ENCODE measurements at regions not wholly inside any gene's neighbourhood (a gene's known extent, or its start where the extent isn't known, plus 50 kb on each side); places are given as distances from the start of the nearest gene placed in this dataset.
"Not testable (repeated sequence)": the region's sequence is repeated elsewhere in the genome, so short reads cannot be mapped to it uniquely, and the experiment has no call there.

DNA sequence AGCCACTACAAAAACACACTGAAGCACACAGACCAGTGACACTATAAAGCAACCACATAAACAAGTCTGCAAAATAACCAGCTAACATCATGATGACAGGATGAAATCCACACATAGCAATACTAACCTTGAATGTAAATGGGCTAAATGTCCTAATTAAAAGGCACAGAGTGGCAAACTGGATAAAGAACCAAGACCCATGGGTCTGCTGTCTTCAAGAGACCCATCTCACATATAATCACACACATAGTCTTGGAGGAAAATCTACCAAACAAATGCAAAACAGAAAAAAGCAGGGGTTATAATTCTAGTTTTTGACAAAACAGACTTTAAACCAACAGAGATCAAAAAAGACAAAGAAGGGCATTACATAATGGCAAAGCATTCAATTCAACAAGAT, 144.4 kb downstream of the GASK1B start:
- TF ChIP-seq, protein P1, sequence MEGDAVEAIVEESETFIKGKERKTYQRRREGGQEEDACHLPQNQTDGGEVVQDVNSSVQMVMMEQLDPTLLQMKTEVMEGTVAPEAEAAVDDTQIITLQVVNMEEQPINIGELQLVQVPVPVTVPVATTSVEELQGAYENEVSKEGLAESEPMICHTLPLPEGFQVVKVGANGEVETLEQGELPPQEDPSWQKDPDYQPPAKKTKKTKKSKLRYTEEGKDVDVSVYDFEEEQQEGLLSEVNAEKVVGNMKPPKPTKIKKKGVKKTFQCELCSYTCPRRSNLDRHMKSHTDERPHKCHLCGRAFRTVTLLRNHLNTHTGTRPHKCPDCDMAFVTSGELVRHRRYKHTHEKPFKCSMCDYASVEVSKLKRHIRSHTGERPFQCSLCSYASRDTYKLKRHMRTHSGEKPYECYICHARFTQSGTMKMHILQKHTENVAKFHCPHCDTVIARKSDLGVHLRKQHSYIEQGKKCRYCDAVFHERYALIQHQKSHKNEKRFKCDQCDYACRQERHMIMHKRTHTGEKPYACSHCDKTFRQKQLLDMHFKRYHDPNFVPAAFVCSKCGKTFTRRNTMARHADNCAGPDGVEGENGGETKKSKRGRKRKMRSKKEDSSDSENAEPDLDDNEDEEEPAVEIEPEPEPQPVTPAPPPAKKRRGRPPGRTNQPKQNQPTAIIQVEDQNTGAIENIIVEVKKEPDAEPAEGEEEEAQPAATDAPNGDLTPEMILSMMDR (IDR thresholded peaks at IDR 0.05; ENCODE audit: low read depth, low read length, missing input control), result not testable (repeated sequence)
- TF ChIP-seq SP1, RAD21, HNF4G (IDR thresholded peaks at IDR 0.05): not testable (repeated sequence)
- TF ChIP-seq, protein P2, sequence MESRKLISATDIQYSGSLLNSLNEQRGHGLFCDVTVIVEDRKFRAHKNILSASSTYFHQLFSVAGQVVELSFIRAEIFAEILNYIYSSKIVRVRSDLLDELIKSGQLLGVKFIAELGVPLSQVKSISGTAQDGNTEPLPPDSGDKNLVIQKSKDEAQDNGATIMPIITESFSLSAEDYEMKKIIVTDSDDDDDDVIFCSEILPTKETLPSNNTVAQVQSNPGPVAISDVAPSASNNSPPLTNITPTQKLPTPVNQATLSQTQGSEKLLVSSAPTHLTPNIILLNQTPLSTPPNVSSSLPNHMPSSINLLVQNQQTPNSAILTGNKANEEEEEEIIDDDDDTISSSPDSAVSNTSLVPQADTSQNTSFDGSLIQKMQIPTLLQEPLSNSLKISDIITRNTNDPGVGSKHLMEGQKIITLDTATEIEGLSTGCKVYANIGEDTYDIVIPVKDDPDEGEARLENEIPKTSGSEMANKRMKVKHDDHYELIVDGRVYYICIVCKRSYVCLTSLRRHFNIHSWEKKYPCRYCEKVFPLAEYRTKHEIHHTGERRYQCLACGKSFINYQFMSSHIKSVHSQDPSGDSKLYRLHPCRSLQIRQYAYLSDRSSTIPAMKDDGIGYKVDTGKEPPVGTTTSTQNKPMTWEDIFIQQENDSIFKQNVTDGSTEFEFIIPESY (IDR thresholded peaks at IDR 0.05), result not testable (repeated sequence)
- TF ChIP-seq, protein P3, sequence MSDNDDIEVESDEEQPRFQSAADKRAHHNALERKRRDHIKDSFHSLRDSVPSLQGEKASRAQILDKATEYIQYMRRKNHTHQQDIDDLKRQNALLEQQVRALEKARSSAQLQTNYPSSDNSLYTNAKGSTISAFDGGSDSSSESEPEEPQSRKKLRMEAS (IDR thresholded peaks at IDR 0.05), result not testable (repeated sequence)
- TF ChIP-seq, protein P4, sequence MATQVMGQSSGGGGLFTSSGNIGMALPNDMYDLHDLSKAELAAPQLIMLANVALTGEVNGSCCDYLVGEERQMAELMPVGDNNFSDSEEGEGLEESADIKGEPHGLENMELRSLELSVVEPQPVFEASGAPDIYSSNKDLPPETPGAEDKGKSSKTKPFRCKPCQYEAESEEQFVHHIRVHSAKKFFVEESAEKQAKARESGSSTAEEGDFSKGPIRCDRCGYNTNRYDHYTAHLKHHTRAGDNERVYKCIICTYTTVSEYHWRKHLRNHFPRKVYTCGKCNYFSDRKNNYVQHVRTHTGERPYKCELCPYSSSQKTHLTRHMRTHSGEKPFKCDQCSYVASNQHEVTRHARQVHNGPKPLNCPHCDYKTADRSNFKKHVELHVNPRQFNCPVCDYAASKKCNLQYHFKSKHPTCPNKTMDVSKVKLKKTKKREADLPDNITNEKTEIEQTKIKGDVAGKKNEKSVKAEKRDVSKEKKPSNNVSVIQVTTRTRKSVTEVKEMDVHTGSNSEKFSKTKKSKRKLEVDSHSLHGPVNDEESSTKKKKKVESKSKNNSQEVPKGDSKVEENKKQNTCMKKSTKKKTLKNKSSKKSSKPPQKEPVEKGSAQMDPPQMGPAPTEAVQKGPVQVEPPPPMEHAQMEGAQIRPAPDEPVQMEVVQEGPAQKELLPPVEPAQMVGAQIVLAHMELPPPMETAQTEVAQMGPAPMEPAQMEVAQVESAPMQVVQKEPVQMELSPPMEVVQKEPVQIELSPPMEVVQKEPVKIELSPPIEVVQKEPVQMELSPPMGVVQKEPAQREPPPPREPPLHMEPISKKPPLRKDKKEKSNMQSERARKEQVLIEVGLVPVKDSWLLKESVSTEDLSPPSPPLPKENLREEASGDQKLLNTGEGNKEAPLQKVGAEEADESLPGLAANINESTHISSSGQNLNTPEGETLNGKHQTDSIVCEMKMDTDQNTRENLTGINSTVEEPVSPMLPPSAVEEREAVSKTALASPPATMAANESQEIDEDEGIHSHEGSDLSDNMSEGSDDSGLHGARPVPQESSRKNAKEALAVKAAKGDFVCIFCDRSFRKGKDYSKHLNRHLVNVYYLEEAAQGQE (IDR thresholded peaks at IDR 0.05), result not testable (repeated sequence)
